Vagina (tissue), 2 donors: ENCODE measurements at regions not wholly inside any gene's neighbourhood (a gene's known extent, or its start where the extent isn't known, plus 50 kb on each side); places are given as distances from the start of the nearest gene placed in this dataset.

Experiments
- POLR2A ChIP-seq, 2 donors: fragments of 450-650 bp; IDR thresholded peaks; one replicate each; pipeline ENCODE4 v1.6.1; 2017; ENCODE audit warnings: antibody characterized with exemption in 2 of 2, mild to moderate bottlenecking in 2 of 2, moderate library complexity in 2 of 2
- POLR2AphosphoS5 ChIP-seq, 2 donors: sonication (generic); formaldehyde crosslinking; IDR thresholded peaks; one replicate each; pipeline ENCODE4 v1.9.0; 2017; ENCODE audit warnings: antibody characterized with exemption in 2 of 2, mild to moderate bottlenecking in 2 of 2, low read depth in 1 of 2; ENCODE audit not compliant: insufficient read depth in 1 of 2
- TF ChIP-seq, protein P1 (sequence below), 3 experiments: fragments of 450-650 bp in 2 of 3; fragments of 200-600 bp in 1 of 3; sonication (generic) in 1 of 3; IDR thresholded peaks; one replicate each; pipeline ENCODE4 v1.5.1; 2017 to 2019; ENCODE audit warnings: antibody characterized with exemption in 3 of 3, mild to moderate bottlenecking in 2 of 3, moderate library complexity in 2 of 3

GRCh38 chr11:22536071-22536470 lies 89.6 kb downstream of the FANCF start:
- TF ChIP-seq, protein P1, sequence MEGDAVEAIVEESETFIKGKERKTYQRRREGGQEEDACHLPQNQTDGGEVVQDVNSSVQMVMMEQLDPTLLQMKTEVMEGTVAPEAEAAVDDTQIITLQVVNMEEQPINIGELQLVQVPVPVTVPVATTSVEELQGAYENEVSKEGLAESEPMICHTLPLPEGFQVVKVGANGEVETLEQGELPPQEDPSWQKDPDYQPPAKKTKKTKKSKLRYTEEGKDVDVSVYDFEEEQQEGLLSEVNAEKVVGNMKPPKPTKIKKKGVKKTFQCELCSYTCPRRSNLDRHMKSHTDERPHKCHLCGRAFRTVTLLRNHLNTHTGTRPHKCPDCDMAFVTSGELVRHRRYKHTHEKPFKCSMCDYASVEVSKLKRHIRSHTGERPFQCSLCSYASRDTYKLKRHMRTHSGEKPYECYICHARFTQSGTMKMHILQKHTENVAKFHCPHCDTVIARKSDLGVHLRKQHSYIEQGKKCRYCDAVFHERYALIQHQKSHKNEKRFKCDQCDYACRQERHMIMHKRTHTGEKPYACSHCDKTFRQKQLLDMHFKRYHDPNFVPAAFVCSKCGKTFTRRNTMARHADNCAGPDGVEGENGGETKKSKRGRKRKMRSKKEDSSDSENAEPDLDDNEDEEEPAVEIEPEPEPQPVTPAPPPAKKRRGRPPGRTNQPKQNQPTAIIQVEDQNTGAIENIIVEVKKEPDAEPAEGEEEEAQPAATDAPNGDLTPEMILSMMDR (IDR thresholded peaks at IDR 0.05): no peak
- no peak for TF ChIP-seq POLR2AphosphoS5 (IDR thresholded peaks at IDR 0.05; ENCODE audit: insufficient read depth in 1 of 2, low read depth in 1 of 2)
- TF ChIP-seq POLR2A (IDR thresholded peaks at IDR 0.05): no peak
